ENCODE measurements at regions not wholly inside any gene's neighbourhood (a gene's known extent, or its start where the extent isn't known, plus 50 kb on each side); places are given as distances from the start of the nearest gene placed in this dataset.

DNA sequence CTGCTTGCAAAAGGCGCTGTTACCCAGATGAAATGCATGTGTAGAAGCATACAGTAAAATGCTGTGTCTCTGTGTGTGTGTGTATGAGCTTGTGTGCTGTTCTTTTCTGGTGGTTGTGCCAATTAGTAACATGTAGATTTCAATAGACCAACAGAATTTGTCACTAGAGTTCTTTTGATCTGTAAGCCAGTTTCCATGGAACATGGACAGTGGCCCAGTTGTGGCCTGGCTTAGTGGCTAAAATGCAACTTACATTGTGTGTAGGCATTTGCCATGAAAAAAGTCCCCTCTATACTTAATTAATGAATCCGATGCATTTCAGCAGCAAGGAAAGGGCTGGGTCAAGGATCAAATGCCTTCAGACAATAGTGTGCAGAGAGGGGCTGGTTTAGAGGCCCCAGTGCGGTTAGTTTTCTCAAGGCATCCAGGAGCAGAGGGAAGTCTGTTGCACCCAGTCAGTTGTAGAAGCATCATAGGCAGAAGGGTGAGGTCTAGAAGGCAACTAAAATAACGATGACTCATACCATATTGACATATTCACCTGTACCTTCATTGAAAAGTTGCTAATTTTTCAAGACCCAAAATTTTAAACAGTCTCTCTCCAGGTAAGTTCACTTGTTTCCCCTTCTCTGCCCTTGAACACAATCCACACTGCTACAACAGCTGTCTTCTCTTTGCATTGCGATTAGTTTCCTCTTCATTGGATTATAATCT, 366.9 kb upstream of the SPRED2 start:
- DNase-seq (ENCODE audit: extremely low read depth, low read depth) = no peak
- H3K4me3 ChIP-seq (replicated peaks; ENCODE audit: low read depth, low read length) = no peak overlapping the region
- TF ChIP-seq, protein P1, sequence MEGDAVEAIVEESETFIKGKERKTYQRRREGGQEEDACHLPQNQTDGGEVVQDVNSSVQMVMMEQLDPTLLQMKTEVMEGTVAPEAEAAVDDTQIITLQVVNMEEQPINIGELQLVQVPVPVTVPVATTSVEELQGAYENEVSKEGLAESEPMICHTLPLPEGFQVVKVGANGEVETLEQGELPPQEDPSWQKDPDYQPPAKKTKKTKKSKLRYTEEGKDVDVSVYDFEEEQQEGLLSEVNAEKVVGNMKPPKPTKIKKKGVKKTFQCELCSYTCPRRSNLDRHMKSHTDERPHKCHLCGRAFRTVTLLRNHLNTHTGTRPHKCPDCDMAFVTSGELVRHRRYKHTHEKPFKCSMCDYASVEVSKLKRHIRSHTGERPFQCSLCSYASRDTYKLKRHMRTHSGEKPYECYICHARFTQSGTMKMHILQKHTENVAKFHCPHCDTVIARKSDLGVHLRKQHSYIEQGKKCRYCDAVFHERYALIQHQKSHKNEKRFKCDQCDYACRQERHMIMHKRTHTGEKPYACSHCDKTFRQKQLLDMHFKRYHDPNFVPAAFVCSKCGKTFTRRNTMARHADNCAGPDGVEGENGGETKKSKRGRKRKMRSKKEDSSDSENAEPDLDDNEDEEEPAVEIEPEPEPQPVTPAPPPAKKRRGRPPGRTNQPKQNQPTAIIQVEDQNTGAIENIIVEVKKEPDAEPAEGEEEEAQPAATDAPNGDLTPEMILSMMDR (IDR thresholded peaks at IDR 0.05; ENCODE audit: low read depth, low read length, missing control alignments) = no peak

DNA sequence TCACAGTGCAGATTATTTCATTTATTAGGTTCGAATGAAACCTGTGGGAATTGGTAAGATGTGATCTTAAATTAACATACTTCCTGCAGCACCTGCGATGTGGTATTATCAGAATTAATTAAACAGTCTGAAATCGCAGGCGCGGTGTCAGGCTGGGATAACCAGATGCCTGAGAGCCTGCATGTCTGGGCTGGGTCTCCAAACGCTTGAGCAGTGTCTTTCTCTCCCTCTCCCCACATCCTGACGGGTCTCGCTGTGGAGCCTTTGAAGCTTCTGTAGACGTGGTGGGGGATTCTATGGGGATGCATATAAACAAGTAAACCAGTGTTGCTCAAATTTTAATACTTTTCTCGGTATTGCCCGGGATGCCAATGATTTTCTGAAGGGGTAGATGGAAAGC, 366.2 kb upstream of the SPRED2 start:
- DNase-seq (ENCODE audit: extremely low read depth, low read depth) = no peak
- TF ChIP-seq, protein P1 (IDR thresholded peaks at IDR 0.05; ENCODE audit: low read depth, low read length, missing control alignments) = no peak
- no peak overlapping the region for H3K4me3 ChIP-seq (replicated peaks; ENCODE audit: low read depth, low read length)

DNA sequence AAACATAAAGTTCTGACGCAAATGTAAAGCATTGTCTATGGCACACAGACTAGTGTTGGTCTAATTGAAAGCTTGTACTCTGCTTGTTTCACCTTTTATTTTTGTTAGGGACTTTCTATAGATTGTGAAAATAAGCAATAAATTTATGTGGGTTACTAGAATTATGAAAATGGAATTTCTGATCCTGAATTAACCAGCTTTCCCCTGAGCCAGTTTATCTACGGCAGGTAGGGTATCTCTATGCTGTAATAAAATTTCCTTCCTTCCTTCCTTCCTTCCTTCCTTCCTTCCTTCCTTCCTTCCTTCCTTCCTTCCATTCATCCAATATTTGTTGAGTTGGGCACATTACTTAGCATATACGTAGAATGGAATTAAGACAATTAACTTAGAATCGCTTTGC, 362.6 kb upstream of the SPRED2 start:
- no peak for DNase-seq (ENCODE audit: extremely low read depth, low read depth)
- no peak overlapping the region for H3K4me3 ChIP-seq (replicated peaks; ENCODE audit: low read depth, low read length)
- TF ChIP-seq, protein P1 (IDR thresholded peaks at IDR 0.05; ENCODE audit: low read depth, low read length, missing control alignments) = no peak

DNA sequence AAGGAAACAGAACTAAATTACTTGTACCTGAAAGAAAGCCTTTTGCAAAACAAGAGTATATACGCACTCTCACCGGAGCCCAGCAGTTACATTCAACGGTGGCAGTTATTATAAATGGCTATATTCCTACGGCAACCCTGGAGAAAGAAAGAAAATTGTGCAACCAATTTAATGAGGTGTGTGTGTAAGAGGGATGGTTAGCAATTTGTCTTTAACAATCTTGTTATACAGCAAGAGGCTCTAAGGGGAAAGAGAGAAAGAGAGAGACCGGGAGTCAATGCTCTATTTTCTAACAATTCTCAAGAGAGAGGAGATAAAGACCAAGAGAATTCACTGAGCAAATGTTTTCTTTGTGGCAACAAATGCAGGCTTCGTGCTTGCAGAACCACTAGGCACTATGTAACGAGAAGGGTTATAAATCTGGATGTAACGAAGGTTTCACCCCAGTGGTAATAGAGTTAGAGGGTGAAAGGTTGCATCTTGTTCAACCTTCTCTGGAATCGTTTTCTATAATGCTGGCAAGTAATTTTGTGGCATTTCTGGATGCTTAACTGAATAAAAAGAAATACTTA, 359.1 kb upstream of the SPRED2 start:
- H3K4me3 ChIP-seq (replicated peaks; ENCODE audit: low read depth, low read length) = no peak overlapping the region
- TF ChIP-seq, protein P1 (IDR thresholded peaks at IDR 0.05; ENCODE audit: low read depth, low read length, missing control alignments) = no peak
- DNase-seq (ENCODE audit: extremely low read depth, low read depth) = no peak

DNA sequence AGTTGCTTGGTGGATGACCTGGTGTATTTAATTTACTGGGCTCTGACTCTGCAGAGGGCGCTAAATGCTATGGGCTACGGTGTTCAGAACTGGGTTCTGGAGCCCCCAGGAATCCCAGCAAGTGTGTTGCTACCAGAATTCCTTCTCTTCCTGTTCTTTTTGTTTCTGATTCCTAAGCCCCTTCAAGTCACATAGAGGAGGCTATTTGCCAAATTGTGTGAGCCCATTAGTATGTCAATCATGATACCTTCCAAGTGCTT, 358.2 kb upstream of the SPRED2 start:
- TF ChIP-seq, protein P1 (IDR thresholded peaks at IDR 0.05; ENCODE audit: low read depth, low read length, missing control alignments) = no peak
- H3K4me3 ChIP-seq (replicated peaks; ENCODE audit: low read depth, low read length) = no peak overlapping the region
- DNase-seq (ENCODE audit: extremely low read depth, low read depth) = no peak

DNA sequence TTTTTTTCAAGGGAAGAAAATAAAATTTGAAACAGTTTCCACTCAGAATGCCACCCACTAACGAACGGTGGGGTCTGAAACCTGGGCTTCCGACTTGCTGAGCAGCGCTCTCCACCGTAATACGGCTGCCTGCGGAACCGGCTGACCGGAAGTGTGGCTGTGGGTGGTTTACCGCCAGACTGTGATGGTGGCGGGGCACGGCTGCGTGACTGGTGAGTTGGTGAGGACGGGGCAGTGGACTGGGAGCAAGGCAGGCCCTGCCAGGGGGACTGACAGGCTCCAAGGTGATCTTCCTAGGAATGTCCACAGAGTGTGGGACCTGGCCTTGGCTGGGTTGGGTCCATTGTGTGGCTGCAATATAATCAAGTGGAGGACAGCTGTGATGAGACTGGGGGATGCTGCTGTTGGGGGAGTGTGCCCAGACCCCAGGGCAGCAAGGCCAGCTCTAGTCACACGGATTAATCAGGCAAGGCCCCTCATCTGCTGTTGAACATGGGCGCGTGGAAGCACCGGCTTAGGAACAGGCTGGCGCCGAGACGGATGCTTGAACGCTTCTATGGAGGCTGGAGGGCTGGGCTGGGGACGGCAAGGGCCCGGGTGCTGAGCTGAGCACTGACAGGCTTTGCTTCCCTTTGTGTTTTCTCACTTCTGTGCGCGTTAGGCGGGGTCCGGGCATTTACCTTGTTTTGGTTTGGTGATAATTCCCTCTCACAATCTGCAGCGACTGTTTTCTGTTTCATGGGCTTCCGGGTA, 357.7 kb upstream of the SPRED2 start:
- TF ChIP-seq, protein P1 (IDR thresholded peaks at IDR 0.05; ENCODE audit: low read depth, low read length, missing control alignments) = no peak
- no peak for DNase-seq (ENCODE audit: extremely low read depth, low read depth)
- no peak overlapping the region for H3K4me3 ChIP-seq (replicated peaks; ENCODE audit: low read depth, low read length)

Measured in HFF-Myc (cell line).